Thyroid gland (tissue), 4 donors: ENCODE measurements at regions not wholly inside any gene's neighbourhood (a gene's known extent, or its start where the extent isn't known, plus 50 kb on each side); places are given as distances from the start of the nearest gene placed in this dataset.

ENCODE experiments used
- POLR2A ChIP-seq, 2 donors: fragments of 450-650 bp; IDR thresholded peaks; one replicate each; pipeline ENCODE4 v1.6.1; 2017; ENCODE audit warnings: antibody characterized with exemption in 2 of 2, mild to moderate bottlenecking in 2 of 2, moderate library complexity in 1 of 2
- TF ChIP-seq, protein P1 (sequence below), 6 experiments: fragments of 200-600 bp in 3 of 6; fragments of 450-650 bp in 3 of 6; sonication (generic) in 3 of 6; IDR thresholded peaks; one replicate each; pipeline ENCODE4 v1.5.1; 2016 to 2019; ENCODE audit warnings: antibody characterized with exemption in 6 of 6, mild to moderate bottlenecking in 2 of 6, inconsistent platforms in 1 of 6, moderate library complexity in 1 of 6

DNA sequence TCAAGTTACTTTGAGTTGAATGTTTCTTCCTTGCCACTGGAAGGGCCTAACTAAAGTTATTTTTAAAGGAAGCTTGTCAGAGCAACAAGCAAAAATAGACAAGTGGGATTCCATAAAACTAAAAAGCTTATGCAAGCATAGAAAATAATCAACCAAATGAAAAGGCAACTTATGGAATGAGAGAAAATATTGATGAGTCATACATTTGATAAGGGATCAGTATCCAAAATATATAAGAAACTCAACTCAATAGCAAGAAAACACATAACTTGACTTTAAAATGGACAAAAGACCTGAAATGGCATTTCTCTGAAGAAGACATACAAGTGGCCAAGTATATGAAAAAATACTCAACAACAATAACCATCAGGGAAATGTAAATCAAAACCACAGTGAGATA, 264.5 kb upstream of the UBASH3B start:
- TF ChIP-seq, protein P1, sequence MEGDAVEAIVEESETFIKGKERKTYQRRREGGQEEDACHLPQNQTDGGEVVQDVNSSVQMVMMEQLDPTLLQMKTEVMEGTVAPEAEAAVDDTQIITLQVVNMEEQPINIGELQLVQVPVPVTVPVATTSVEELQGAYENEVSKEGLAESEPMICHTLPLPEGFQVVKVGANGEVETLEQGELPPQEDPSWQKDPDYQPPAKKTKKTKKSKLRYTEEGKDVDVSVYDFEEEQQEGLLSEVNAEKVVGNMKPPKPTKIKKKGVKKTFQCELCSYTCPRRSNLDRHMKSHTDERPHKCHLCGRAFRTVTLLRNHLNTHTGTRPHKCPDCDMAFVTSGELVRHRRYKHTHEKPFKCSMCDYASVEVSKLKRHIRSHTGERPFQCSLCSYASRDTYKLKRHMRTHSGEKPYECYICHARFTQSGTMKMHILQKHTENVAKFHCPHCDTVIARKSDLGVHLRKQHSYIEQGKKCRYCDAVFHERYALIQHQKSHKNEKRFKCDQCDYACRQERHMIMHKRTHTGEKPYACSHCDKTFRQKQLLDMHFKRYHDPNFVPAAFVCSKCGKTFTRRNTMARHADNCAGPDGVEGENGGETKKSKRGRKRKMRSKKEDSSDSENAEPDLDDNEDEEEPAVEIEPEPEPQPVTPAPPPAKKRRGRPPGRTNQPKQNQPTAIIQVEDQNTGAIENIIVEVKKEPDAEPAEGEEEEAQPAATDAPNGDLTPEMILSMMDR (IDR thresholded peaks at IDR 0.05): no peak
- TF ChIP-seq POLR2A (IDR thresholded peaks at IDR 0.05): no peak
